ENCODE measurements at regions not wholly inside any gene's neighbourhood (a gene's known extent, or its start where the extent isn't known, plus 50 kb on each side); places are given as distances from the start of the nearest gene placed in this dataset.
"Not testable (repeated sequence)": the region's sequence is repeated elsewhere in the genome, so short reads cannot be mapped to it uniquely, and the experiment has no call there.

DNA sequence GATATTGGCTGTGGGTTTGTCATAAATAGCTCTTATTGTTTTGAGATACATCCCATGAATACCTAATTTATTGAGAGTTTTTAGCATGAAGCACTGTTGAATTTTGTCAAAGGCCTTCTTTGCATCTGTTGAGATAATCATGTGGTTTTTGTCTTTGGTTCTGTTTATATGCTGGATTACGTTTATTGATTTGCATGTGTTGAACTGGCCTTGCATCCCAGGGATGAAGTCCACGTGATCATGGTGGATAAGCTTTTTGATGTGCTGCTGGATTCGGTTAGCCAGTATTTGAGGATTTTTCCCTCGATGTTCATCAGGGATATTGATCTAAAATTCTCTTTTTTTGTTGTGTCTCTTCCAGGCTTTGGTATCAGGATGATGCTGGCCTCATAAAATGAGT is 1003.6 kb downstream of the CNTNAP5 start:
- TF ChIP-seq, protein P1, sequence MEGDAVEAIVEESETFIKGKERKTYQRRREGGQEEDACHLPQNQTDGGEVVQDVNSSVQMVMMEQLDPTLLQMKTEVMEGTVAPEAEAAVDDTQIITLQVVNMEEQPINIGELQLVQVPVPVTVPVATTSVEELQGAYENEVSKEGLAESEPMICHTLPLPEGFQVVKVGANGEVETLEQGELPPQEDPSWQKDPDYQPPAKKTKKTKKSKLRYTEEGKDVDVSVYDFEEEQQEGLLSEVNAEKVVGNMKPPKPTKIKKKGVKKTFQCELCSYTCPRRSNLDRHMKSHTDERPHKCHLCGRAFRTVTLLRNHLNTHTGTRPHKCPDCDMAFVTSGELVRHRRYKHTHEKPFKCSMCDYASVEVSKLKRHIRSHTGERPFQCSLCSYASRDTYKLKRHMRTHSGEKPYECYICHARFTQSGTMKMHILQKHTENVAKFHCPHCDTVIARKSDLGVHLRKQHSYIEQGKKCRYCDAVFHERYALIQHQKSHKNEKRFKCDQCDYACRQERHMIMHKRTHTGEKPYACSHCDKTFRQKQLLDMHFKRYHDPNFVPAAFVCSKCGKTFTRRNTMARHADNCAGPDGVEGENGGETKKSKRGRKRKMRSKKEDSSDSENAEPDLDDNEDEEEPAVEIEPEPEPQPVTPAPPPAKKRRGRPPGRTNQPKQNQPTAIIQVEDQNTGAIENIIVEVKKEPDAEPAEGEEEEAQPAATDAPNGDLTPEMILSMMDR (IDR thresholded peaks at IDR 0.05) = not testable (repeated sequence)
- not testable (repeated sequence) for TF ChIP-seq POLR2AphosphoS5 (IDR thresholded peaks at IDR 0.05; ENCODE audit: insufficient read depth in 1 of 2, low read depth in 1 of 2)
